Epidermal melanocyte (primary cell): ENCODE measurements at regions not wholly inside any gene's neighbourhood (a gene's known extent, or its start where the extent isn't known, plus 50 kb on each side); places are given as distances from the start of the nearest gene placed in this dataset.

Source experiments
- DNase-seq: peaks from one replicate; pipeline ENCODE4 v3.0.0; 2011; ENCODE audit warnings: low spot score; ENCODE audit not compliant: insufficient read length

GRCh38 chr16:73285436-73286201, 237.7 kb upstream of the ZFHX3 start:
- DNase-seq: no peak

GRCh38 chr16:73280388-73280787, 232.5 kb upstream of the ZFHX3 start:
- no peak for DNase-seq

DNA sequence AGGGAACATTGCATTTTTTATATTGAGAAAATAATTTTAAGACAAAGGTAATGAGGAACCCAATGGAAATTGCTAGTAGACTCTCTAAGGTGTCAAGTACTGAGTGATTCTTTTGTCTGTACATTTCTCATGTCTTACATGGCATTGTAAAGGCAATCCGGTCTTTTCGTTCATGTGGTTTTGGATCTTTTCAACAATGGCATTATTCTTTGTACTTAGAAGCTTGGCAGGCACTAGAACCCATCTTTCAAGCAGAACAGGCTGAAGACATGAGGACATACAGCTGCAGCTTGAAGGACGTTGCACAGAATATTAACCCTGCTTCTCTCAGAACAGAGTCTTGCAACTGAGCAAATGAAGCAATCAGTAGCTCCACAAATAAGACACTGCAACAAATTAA, 231.5 kb upstream of the ZFHX3 start:
- no peak for DNase-seq

GRCh38 chr16:73277071-73277470, 229.1 kb upstream of the ZFHX3 start:
- no peak for DNase-seq

GRCh38 chr16:73275448-73275847, 227.5 kb upstream of the ZFHX3 start:
- DNase-seq: no peak

DNA sequence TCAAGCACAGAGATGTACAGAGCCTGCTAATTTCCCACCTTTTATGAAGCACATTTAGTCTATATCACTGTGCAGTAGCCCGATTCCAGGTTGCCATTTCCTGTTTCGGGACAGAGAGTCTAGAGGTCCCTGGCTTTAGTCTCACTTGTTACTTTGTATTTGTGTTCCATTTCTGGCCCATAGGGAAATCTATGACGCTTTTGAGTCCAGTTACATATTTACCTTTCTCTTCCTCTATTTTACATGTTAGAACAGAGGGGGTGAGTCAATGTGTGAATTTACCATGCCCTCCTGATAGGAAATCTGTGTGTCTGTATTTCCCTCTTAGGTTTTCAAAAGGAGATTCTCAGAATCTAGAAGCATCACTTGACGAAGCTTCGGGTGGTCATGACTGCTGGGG, 227.1 kb upstream of the ZFHX3 start:
- no peak for DNase-seq

DNA sequence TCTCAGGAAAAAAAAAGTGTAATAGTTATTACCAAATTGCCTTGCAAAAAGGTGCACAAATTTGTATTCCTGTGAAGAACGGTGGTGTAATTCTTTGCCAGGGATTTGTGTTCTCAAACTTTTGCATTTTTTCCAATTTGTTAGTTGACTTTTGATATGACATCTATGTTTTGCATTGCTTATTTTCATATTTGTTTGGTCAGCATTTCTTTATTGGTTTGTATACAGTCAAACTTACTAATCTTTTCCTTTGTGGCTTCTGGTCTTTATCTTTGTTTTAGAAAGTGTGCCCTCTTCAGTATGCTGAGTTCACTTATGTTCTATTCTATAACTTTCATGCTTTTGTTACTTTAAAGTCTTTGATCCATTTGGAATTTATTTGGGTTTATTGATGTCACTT, 226.2 kb upstream of the ZFHX3 start:
- DNase-seq: no peak

- no peak for DNase-seq
Measured at GRCh38 chr16:73268366-73268993, 220.6 kb upstream of the ZFHX3 start.

DNA sequence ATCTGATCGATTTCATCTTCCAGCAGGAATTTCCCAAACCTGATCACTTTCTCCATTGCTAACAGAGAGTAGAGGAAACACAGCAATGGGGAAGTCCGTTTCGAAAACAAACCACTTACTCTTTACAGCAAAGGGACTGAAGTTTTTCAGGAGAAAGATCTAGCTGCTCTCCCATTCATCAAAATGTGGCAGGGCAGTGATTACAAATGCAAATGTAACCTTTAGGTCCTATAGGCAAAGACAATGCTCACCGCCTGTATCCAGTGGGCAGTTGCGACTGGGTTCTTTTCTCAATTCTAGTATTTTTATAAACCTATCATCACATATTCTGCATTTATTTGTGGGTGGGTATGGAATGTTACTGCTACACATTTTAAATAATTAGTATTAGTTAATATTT, 218.0 kb upstream of the ZFHX3 start:
- DNase-seq: no peak

- DNase-seq: no peak
Measured at GRCh38 chr16:73265124-73265837, 217.4 kb upstream of the ZFHX3 start.

DNA sequence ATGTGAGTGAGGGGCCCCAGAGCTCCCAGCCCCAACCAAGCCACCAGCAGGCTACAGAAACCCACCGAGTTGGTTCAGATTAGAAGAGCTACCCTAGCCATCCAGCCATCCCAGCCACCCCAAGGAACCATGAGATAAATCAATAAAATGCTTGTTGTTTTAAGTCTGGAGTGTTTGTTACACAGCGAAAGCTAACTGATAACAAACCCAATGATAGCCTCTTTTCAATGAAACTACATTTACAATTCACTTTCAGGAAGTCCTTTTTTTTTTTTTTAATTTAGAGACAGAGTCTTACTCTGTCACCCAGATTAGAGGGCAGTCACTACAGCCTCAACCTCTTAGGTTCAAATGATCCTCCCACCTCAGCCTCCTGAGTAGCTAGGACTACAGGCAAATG, 215.0 kb upstream of the ZFHX3 start:
- no peak for DNase-seq

GRCh38 chr16:73255031-73255430, 207.1 kb upstream of the ZFHX3 start:
- no peak for DNase-seq

- DNase-seq: no peak
Measured at GRCh38 chr16:73253922-73254480, 206.1 kb upstream of the ZFHX3 start.

GRCh38 chr16:73252446-73252845, 204.5 kb upstream of the ZFHX3 start:
- DNase-seq: no peak

DNA sequence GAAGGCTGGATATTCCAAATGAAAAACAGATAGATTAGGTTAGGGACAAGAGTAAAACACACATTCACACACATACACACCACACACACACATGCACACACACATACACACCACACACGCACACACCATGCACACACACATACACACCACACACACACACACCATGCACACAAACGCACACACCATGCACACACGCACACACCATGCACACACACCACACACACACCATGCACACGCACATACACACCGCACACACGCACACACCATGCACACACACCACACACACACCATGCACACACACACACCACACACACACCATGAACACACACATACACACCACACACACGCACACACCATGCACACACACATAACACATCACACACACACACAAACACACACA, 203.7 kb upstream of the ZFHX3 start:
- DNase-seq: no peak

- DNase-seq: no peak
Measured at GRCh38 chr16:73248316-73248715, 200.4 kb upstream of the ZFHX3 start.

- no peak for DNase-seq
Measured at GRCh38 chr16:73240920-73241319, 193.0 kb upstream of the ZFHX3 start.

DNA sequence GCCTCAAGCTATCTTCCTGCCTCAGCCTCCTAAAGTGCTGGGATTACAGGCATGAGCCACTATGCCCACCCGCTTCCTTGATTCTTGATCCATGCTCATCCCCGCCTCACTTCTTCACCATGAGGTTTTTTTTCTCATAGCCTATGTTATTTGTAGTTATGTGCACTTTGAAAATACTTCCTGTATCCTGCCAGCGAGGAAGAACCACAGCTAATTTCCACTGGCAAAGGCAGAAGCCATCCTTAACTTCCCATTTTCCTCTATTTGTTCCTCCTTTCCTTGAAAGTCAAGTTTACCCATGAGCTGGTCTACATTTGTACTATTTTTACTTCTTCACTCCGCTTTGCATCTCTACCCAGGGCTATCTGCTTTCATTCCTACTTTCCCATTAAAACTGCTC, 189.7 kb upstream of the ZFHX3 start:
- no peak for DNase-seq

GRCh38 chr16:73234496-73234895, 186.6 kb upstream of the ZFHX3 start:
- no peak for DNase-seq

DNA sequence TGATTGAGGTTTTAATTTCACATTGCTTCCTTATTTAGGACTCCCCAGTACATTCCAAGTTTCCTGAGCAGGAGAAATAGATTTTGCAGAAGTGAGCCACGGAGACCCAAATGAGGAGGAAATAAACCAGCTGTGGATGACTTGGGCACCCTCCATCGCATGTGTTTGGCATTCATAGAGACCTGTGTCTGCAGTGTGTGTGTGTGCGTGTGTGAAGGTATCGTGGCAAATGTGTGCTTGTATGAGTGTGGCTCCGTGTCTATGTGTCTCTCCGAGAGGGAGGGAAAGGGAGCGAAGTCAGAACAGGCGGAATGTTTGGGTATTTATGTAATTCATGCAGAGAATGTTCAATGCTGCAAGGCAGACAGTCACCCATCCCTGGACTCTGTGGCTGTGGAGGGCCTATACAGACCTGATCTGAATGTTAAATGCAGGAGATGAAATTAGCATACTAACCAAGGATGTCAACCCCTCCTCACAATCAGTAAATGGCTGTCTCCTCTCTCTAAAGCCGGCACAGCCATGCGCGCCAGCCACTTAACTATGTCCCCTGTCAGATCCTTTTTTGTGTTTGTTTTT, 186.0 kb upstream of the ZFHX3 start:
- DNase-seq: no peak

GRCh38 chr16:73233329-73233765, 185.4 kb upstream of the ZFHX3 start:
- DNase-seq: no peak
